ENCODE measurements at regions not wholly inside any gene's neighbourhood (a gene's known extent, or its start where the extent isn't known, plus 50 kb on each side); places are given as distances from the start of the nearest gene placed in this dataset.

DNA sequence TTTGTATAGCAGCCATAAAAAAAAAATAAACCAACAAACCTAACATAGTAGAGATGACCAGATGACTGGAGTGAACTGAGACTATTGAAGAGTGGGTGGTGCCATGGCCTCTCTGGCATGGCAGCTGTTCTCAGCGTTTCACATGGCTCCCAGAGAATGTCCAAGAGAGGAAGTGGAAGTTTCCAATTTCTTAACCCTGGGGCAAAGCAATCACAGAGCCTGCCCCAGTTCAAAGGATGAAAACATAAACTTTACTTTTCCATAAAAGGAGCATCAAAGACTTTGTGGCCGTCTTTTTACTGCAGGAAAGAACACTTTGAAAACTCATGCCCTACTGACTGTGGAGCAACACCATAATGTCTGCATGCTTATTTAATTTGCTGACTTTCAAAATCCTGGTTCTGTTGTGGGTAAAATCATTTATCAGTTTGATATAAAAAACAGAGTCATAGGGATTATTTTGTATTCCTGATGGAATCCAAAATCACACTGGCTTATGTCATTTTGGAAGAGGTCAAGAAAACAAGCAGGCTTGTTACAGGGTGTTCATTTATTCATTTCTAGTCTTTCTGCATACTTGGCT, 165.4 kb downstream of the SLC35B3 start:
- Histone ChIP-seq H3K4me3 (no peak overlapping the region), H3K4me1 (no peaks in the 10 kb centered on the region), H3K27me3 (no peaks in the 10 kb centered on the region), H3K27ac (no peak overlapping the region), H3K36me3 (no peaks in the 10 kb centered on the region), H3K9me3 (no peaks in the 10 kb centered on the region)
- intact Hi-C loops (cut with DNase I; ENCODE audit: low total_unique reads), result no loop called here
- no peak for DNase-seq (ENCODE audit: low spot score in 2 of 2)
- TF ChIP-seq POLR2AphosphoS5 (IDR thresholded peaks at IDR 0.05), result no peak
- TF ChIP-seq CTCF (IDR thresholded peaks at IDR 0.05), result no peak
- no peak for TF ChIP-seq POLR2A (IDR thresholded peaks at IDR 0.05)

GRCh38 chr6:8269094-8269493, 166.3 kb downstream of the SLC35B3 start:
- TF ChIP-seq POLR2AphosphoS5 (IDR thresholded peaks at IDR 0.05), result no peak
- TF ChIP-seq POLR2A (IDR thresholded peaks at IDR 0.05), result no peak
- no peak for TF ChIP-seq CTCF (IDR thresholded peaks at IDR 0.05)
- Histone ChIP-seq H3K4me3 (no peak overlapping the region), H3K36me3 (no peaks in the 10 kb centered on the region), H3K27me3 (no peaks in the 10 kb centered on the region), H3K9me3 (no peaks in the 10 kb centered on the region), H3K4me1 (no peaks in the 10 kb centered on the region), H3K27ac (peak overlapping the region; percentile 42 to 43)
- intact Hi-C loops (cut with DNase I; ENCODE audit: low total_unique reads), result no loop called here
- DNase-seq (ENCODE audit: low spot score in 2 of 2), result no peak

DNA sequence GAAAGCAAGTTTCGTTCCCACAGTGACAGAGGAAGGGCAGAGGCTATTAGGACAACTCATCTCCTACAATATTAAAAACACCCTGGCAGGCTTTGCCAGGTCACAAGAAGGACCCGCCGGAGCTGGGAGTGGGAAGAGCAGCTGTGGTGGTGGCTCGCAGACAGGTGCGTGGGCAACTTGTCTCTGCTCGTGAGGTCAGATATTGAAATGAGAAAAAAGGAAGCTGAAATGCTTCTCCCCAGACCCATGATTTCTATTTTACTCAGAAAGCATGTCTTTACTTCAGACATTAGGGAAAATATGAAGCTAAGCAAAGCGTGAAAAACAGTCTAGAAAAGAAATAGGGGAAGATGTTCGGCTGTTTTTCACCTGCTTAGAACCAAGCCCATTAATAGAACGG, 166.3 kb upstream of the EEF1E1 start:
- intact Hi-C loops (cut with DNase I; ENCODE audit: low total_unique reads), result no loop called here
- TF ChIP-seq CTCF (IDR thresholded peaks at IDR 0.05) (no peak), POLR2A (IDR thresholded peaks at IDR 0.05) (no peak), POLR2AphosphoS5 (IDR thresholded peaks at IDR 0.05) (no peak)
- Histone ChIP-seq H3K27ac (peak overlapping the region; percentile 42 to 43), H3K27me3 (peaks cover 0 to 4% of the 10 kb centered on the region in 2 donors), H3K4me1 (no peaks in the 10 kb centered on the region), H3K36me3 (no peaks in the 10 kb centered on the region), H3K4me3 (peak overlapping the region in 1 of 3 donors; percentile 22), H3K9me3 (no peaks in the 10 kb centered on the region)
- no peak for DNase-seq (ENCODE audit: low spot score in 2 of 2)

DNA sequence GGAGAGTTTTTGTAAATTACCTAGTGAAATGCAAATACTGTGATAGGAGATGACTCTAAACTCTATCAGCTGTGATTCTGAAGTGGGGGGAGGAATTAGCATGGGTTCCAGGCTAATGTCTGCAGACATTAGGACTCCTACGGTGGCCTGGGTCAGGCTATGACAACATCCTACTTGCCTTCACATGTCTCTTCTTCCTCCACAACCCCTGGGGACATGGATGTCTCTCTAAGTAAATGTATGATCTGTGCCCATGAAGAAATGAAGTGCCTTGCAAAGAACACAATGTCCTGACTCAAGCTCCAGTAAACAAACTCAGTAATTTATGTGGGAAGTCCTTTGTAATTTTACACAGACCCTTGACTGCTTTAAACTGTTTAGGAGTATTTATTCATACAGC, 165.8 kb upstream of the EEF1E1 start:
- TF ChIP-seq CTCF (IDR thresholded peaks at IDR 0.05) (no peak), POLR2AphosphoS5 (IDR thresholded peaks at IDR 0.05) (no peak), POLR2A (IDR thresholded peaks at IDR 0.05) (no peak)
- intact Hi-C loops (cut with DNase I; ENCODE audit: low total_unique reads), result no loop called here
- H3K27me3 ChIP-seq, result peaks cover 0 to 5% of the 10 kb centered on the region in 2 donors

GRCh38 chr6:8260610-8261009, 158.3 kb upstream of the EEF1E1 start:
- no peak for DNase-seq (ENCODE audit: low spot score in 2 of 2)
- TF ChIP-seq POLR2AphosphoS5 (IDR thresholded peaks at IDR 0.05) (no peak), CTCF (IDR thresholded peaks at IDR 0.05) (no peak), POLR2A (IDR thresholded peaks at IDR 0.05) (no peak)
- no peaks in the 10 kb centered on the region for H3K9me3 ChIP-seq
- H3K27ac ChIP-seq, result no peak overlapping the region
- peaks cover 0 to 5% of the 10 kb centered on the region in 2 donors for H3K27me3 ChIP-seq
- no peaks in the 10 kb centered on the region for H3K36me3 ChIP-seq
- no peak overlapping the region for H3K4me3 ChIP-seq
- intact Hi-C loops (cut with DNase I; ENCODE audit: low total_unique reads), result no loop called here
- H3K4me1 ChIP-seq, result no peaks in the 10 kb centered on the region

More for the DNA sequence above, 165.8 kb upstream of the EEF1E1 start:
- Histone ChIP-seq H3K36me3 (no peaks in the 10 kb centered on the region), H3K27ac (no peak overlapping the region), H3K4me1 (no peaks in the 10 kb centered on the region), H3K4me3 (peak overlapping the region in 1 of 3 donors; percentile 22), H3K9me3 (no peaks in the 10 kb centered on the region)
- DNase-seq (ENCODE audit: low spot score in 2 of 2), result peak in 1 of 2 donors; percentile 42
